NCI-H2107 treated with DMSO at 0.1 percent for 48 hours (cell line): ENCODE measurements at regions not wholly inside any gene's neighbourhood (a gene's known extent, or its start where the extent isn't known, plus 50 kb on each side); places are given as distances from the start of the nearest gene placed in this dataset.

Experiments
- DNase-seq: peaks from one replicate; lab custom pipeline; 2025; ENCODE audit not compliant: unreplicated experiment; lab: John Stamatoyannopoulos, UW

DNA sequence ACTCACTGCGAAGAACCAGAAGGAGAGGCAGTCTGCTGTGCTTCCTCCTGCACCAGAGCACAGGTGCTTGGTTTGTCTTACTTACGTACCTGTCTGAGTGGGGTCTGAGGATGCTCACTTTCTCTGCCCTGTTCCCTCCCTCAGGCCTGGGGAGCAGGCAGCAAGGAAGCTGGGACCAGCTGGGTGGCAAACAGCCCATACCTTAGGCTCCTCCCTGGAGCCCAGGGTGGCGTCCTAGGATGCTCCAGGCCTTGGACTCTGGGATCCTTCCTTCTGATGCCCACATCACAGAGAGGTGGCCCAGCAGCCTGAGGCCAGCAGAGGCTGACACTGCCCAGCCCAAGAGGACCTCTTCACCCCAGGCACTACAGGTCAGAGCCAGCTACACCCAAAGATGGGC, 593.2 kb downstream of the BRD1 start:
- no peak for DNase-seq

DNA sequence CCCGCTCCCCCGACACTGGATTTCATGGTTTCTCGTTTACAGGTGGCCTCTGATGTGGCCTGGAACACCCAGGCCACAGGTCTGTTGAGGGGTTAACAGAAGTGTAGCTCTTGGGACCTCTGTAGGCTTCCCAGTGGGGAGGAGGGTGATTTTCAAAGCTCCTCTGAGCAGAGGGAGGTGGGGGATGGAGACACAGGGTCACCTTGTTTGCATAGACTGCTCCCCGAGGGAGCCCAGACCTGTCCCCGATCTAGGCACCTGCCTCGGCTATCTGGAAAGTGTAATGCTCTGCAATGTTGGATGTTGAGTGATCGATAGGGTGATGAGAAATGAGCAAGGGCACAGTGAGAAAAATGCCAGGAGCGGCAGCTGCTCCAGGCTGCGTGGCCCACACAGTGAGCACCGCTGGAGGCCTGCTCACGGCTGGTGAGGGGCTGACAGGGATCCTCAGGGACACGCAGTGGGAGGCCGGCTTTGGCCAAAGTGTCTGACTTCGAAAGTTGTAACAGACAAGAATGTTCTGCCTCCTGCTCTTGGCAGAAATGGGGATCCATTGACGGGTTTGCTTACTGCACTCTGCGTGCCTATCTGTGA, 594.1 kb downstream of the BRD1 start:
- no peak for DNase-seq

DNA sequence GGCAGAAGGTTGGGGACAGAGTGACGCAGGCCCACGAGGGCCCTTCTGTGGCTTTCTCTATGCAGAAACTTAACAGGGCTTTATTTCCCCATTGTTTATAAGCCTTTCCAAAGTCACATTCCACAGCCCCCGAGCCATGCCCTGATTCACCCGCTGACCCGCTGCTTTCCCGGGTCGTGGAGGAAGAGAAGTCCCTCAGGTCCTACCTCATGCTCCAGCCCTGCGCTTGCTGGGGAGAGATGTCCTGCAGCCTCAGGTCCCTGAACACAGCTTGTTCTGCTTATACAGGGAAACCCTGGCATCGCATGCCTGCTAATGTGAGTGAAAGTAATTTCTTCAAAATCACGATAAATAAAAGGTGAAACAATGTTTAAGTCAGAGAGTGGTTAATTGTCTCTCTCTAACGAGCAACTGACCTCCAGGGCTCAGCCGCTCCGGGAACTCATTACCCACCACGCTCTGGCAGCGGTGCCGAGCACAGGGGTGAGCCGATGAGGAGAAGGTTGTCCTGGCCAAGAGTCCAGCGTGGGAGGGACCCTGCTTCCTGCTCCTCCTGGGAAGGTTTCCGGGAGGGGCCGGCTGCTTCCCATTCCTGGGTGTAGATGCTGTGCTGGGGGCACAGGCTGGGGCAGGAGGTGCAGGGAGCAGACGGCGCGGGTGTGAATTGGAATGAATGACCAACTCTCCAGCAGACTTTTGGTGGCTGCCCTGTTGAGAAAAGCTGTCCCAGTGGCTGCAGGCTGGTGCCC, 595.2 kb downstream of the BRD1 start:
- no peak for DNase-seq

DNA sequence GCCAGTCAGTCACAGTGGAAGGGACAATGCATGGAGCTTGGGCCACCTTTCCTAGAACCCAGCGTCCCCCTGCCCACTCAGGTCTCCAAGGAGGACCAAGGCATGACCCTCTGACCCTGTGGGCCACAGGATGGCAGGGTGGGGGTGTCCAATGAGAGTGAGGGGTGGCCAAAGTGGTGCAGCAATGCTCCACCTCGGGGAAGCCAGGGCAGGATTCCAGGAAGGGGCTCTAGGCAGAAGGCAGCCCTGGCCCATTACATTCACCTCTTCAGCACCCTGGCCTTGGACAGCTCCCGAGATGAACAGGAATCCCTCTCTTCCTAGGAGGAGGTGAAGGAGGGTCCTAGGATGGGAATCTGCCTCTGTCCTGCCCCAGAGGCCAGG, 597.5 kb downstream of the BRD1 start:
- DNase-seq, result no peak

DNA sequence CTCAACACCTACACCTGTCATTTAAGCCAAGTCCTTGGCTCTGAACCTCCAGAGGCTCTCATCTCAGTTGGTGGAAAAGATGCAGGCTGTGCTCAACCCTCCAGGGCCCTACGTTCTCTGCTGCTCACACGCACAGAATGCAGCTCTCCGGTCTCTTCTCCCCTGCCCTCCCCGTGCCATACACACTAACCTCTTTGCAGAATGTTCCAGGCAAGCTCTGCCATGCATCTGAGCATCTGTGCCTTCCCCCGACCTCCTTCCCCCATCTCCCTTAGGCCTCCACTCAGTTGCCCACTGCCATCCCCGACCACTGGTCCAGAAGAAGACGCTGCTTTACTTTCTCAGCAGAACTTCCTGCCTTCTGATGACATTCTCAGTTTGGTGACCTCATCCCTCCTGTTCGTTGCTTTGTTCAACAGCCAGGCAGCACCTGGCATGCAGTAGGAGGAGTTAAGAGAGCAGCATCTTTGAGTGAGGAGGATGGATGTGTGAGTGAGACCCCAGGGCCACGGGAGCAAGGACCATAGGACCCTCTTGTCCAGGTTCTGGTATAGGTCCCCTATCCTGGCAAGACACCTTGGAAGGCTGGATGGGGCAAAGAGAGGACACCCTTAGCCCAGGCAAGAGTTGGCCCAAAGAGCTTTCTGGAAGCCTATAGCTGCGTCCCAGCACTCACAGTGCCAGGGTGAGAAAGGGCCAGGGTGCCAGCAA, 598.0 kb downstream of the BRD1 start:
- peak; percentile 12 for DNase-seq

DNA sequence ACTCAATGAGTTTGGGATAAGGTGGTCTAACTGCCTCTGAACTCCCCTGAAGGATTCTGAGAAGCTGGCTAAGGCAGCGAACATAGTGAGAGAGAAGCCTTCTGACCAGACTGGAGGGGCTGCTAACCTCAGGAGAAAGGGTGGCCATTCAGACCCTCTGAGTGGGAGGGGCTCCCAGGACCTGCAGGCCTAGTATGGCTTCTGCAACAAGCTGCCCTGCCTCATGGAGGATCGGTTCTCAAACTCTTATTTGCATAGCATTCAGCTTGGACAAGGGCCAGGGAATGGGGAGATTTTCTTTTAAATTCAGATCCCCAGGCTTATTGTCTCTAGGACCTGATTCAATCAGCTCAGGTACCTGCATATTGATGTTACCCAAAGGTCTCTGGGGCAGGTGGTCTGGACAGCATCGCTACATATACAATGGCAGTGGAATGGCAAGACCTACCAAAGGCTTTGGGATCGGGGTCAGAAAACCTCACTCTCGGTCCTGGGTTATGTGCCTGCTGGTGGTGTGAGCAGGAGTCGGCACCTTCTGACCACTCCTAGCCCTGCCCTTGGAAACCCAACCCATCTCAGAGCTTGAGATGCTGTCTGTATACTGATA, 599.1 kb downstream of the BRD1 start:
- no peak for DNase-seq

DNA sequence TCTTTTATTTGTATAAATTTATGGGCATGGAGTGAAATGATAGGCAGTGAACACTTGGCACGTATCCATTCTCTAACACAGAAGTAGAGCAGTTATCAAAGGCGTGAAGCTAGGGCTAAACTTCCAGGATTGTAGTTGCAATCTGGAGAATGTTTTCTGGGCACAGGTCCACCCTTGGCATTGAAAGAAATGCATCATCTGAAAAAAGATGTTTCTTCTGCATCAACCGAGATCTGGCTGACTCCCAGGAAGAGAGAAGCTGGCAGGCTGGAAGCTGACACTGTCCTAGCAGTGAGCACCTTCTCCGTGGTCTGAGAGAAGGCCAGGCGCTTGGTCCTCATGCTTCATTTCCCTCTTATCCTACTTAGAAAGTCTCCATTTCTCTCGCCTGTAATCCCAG, 600.0 kb downstream of the BRD1 start:
- no peak for DNase-seq

DNA sequence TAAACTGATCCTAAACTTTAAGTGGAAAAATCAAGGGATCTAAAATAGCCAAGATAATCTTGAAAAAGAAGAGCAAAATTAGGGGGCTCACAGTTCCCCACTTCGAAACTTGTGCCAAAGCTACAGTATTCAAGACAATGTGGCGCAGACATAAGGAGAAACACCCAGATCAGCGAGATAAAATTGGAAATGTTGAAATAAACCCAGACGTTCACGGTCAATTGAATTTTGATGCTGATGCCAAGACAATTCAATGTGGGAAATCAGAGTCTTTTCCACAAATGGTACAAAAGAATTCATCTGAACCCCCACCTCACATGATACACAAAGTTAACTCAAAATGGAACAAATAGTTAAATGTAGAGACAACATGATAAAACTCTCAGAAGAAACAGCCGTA, 601.6 kb downstream of the BRD1 start:
- no peak for DNase-seq

DNA sequence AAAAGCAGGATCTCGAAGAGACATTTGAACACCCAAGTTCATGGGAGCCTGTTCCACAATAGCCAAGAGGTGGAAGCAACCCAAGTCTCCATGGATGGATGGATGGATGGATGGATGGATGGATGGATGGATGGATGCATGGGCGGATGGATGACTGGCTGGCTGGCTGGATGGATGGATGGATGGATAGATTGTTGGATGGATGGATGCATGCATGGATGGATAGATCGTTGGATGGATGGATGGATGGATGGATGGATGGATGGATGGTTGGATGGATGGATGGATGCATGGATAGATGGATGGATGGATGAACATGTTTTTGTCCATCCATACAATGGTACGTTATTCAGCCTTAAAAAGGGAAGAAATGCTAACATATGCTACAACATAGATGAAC, 603.4 kb downstream of the BRD1 start:
- no peak for DNase-seq

DNA sequence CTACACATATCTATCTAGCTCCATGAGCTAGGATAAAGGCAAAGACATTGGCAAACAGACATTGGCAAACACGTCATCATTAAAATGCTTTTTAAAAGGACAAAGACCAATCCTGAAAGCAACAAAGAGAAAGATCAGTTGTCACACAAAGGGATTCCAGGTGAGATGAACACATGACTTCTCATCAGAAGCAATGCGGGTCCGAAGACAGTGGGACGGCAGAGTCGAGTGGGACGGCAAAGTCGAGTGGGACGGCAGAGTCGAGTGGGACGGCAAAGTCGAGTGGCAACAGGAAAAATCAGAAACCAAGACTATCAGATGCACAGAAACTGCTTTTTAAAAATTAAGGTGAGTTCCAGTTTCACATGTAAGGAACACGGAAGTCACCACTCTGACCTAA, 609.5 kb downstream of the BRD1 start:
- DNase-seq, result no peak

DNA sequence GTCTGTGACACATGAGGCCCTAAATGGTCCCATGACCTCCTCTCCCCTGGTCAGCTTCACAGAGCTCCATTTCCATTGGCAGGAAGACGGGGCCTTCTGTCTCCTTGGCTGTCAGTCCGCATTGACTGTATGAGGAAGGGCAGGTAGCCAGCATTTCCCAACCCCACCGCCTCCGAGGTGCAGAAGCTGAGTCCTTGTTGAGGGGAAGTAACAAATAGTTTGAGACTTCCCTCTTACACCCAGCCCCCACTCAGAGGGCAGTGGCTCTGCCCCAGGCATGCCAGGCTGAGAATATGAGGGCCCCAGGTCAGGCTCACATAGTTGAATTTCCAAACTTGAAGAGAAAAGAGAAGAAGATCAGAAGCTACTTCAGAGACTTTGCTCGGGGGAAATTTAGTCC, 611.1 kb downstream of the BRD1 start:
- no peak for DNase-seq

DNA sequence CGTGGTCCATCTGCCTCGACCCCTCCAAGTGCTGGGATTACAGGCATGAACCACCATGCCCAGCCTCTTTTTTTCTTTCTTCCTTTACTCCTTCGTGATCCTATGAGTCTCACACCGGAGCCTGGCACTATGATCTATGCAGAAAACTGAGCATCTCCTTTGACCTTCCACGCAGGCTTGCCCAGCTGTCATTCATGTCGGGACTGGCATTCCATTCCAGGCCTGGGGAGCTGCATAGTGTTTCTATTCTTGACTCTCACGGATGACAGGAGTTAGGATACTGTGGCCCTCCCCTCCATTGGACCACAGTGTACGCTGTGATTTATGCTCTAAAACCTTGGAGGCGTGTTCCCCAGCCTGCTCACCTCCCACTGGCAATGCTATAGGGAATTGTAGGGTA, 611.8 kb downstream of the BRD1 start:
- DNase-seq, result no peak

DNA sequence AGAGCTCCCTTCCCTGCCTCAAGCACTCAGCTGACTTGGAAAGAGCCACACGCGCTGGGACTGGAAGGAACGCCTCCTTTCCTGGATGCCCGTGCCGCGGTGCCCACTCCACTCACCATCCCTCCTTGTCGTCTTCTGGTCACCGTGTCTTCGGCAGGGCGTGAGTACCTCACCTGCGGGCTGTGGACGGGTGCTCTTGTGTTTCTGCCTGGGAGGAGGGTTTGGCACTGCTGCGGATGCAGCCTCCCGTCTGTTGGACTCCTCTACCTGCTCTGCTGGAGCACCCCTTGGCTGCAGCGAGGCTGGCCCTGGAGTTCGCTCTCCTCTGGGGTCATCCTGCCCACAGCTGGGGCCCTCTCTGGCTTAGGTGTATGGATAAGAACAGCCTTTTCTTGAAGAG, 612.7 kb downstream of the BRD1 start:
- no peak for DNase-seq

DNA sequence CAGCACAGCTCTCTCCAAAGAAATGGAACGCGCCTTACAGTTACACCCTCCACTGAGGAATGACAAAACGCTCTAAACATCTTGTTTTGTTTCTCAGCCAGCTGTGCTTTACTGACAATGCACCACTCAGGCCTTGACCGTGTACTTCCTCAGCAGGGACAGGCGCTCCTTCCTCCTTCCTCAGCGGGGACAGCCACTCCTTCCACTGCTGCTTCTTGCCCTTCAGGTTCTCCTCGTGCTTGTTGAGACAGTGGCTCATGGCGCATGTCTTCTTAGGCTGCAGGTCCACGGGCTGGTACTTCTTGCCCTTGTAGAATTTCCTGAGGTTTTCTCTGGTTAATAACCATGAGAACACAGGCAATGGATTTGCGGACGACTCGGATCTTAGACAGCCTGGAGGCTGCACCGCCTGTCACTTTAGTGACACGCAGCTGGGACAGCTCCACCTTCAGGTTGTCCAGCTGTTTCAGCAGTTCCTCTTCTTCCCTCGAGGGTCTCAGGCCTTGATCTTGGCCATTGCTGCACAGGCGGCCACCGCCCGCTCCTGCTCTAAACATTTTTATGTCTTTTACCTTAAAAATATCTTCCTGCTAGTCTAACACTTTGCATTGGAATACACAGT, 613.8 kb downstream of the BRD1 start:
- DNase-seq, result no peak

DNA sequence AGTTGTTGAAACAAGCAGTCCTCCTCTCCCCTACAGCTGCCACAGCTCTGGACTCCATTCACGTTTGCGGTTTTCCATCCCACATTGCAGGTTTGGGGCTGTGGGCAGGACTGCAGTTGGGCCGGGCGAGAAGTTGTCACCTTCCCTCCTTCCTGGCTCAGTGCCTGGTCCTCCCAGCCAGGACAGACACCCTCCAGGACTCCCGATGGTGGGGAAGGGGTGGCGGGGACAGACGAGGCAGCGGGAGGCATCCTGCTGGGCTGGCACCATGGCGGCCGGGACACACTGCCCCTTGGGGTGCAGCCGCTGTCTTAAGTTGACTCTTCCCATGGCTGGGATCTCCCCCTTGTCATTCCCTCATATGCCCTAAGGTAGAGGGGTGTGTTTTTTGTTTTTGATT, 615.2 kb downstream of the BRD1 start:
- DNase-seq, result no peak

DNA sequence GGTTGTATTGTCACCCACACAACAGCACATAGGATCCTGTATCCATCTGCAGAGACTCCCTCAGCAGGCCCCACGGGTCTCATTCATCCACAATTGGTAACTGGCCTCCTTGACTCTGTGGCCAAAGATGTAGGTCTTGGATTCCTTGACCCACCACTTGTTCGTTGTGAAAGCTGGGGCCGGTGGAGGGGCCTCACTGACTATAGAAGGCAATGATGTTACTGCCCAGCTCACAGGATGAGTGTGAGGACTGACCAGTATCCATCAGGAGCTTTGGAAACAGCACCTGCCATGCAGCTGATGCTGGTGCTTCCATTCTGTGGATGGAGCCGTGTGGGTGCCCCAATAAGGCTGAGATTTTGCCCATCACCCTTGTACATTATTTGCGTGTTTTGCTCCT, 615.7 kb downstream of the BRD1 start:
- DNase-seq, result no peak

DNA sequence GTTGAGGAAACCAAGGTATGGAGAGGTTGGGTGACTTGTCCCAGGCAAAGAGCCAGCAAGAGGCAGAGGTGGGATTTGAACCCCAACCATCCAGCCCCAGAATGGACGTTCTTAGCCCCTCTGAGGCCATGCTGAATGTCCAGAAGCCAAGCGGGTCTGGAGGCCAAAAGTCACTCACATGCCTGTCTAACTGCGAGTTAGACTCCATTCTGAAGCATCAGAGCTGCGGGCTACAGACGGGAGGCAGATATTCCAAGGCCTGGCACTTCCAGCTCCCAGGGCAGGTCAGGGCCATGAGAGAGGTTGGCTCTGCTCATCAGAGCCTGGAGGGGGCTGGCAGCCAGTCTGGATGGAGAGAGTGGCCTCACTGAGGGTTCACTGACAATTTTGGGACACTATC, 616.5 kb downstream of the BRD1 start:
- no peak for DNase-seq

DNA sequence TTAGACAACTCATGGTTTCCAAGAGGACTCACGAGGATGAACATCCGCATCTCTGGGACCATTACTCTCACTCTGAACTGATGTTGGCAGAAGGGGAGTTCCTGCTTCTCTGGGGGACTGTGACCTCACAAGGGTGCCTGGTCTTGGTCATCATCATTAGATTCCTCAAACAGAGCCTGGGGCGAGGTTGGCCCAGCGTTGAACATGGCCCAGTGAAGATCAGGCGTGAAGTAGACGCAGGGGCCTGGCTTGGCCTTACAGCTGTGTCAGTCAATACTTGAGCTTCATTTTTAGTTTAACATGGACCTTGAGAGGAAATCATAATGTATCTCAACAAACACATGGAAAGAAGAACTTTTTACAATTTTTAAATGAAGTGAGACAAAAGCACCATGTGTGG, 617.1 kb downstream of the BRD1 start:
- no peak for DNase-seq

DNA sequence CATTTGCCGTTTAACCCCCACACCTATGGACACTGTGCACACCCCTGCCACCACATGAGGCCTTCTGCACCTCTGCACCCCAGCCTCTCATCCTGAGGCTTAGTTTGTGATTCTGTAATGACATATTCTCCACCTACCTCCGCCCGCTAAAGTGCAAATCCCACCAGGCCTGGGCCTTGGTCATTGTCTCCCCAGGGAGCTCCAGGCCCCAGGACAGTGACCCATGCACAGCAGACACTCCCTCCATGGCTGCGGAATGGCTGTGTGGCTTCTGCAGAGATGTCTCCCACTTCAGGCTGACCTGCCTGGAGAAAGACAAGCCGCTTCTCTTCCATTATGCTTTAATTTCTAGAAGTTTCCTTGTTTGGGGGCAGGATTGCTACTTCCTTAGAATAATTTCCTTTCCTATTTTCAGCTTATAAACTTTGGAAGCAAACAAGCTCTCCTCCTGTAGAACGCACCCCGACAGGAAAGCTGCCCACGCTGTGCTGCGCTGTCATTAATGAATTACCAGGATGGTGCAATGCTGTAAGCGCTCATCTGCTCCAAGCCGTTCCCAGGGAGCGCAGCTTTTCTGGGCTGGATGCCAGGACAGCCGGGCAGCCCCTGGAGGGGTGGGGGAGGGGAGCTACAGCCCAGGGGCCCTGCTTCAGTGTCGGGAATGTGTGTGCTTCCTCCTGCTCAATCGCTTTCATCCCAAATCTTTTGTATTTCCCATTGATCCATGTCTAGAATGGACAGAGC, 618.0 kb downstream of the BRD1 start:
- DNase-seq, result peak; percentile 47

DNA sequence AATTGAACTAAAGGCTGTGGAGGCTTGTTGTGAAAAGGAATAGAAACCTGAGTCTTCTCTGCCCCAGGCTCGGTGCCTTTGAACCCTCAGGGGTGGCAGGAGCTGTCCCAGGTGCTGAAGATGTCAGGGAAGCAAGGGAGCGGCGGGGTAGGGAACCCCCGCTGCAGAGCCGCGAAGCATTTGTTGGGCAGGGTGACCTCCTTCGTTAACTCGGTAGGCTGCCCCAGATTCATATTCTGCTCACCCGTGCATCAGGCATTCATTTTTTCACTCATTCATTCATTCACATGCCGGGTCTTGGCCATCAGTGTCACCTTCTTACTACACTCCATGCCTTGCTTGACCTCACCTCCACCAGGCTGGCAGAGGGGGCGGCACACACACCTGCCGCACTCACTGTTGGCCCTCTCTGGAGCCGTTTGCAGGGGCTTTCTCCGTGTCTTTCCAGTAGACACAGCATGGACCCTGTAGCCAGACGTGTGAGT, 618.9 kb downstream of the BRD1 start:
- no peak for DNase-seq

DNA sequence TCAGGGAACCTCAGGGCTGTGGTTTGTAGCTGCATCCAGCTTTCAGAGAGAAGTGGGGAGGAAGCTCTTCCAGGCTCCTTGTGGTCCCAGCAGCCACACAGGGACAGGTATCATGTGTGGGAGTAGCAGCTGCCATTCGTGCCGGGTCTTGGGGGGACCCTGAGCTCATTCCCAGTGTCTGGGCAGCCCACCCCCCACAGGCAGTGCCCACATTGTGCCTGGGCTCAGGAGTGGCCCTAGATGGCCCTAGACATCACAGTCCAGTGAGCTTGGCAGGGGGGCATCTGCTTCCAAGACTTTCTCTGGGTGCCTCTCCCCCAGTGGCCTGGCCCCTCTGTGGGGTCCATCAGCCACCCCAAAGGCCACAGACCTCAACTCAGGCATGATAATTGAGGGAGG, 619.7 kb downstream of the BRD1 start:
- no peak for DNase-seq
